Activated naive CD8-positive, alpha-beta T cell treated with anti-CD3 and anti-CD28 coated beads, Interleukin-2, amount 10 ng/mL, durations not matched to agents 7 days and 5 days (primary cell): ENCODE measurements at regions not wholly inside any gene's neighbourhood (a gene's known extent, or its start where the extent isn't known, plus 50 kb on each side); places are given as distances from the start of the nearest gene placed in this dataset.
"Not testable (repeated sequence)": the region's sequence is repeated elsewhere in the genome, so short reads cannot be mapped to it uniquely, and the experiment has no call there.

ENCODE experiments used
- ATAC-seq: fragments of 150-1000 bp; cut with Tn5 transposase; one replicate; pipeline ENCODE4 v1.10.0; 2021; ENCODE audit warnings: low read depth, moderate library complexity
- POLR2A ChIA-PET: fragments of 350-600 bp; sonication (Branson Sonifier 250); formaldehyde crosslinking; loops from one replicate; lab custom pipeline; 2021; ENCODE audit warnings: antibody characterized with exemption; lab: Charles Lee
- DNase-seq: peaks from one replicate; pipeline ENCODE4 v3.0.0; 2021
- H3K27ac Mint-ChIP-seq: one replicate; pipeline ENCODE4 v1.8.0; 2022; ENCODE audit warnings: mild to moderate bottlenecking, mixed read lengths
- H3K27me3 Mint-ChIP-seq: one replicate; pipeline ENCODE4 v1.8.0; 2022; ENCODE audit warnings: mild to moderate bottlenecking, moderate library complexity, mixed read lengths
- H3K36me3 Mint-ChIP-seq: one replicate; pipeline ENCODE4 v1.8.0; 2021; ENCODE audit warnings: mild to moderate bottlenecking, mixed read lengths
- H3K4me1 Mint-ChIP-seq: one replicate; pipeline ENCODE4 v1.8.0; 2021; ENCODE audit warnings: mixed read lengths
- H3K4me3 Mint-ChIP-seq: one replicate; pipeline ENCODE4 v1.8.0; 2022; ENCODE audit warnings: mild to moderate bottlenecking, moderate library complexity, mixed read lengths
- H3K9me3 Mint-ChIP-seq: one replicate; pipeline ENCODE4 v1.8.0; 2021; ENCODE audit warnings: mixed read lengths

DNA sequence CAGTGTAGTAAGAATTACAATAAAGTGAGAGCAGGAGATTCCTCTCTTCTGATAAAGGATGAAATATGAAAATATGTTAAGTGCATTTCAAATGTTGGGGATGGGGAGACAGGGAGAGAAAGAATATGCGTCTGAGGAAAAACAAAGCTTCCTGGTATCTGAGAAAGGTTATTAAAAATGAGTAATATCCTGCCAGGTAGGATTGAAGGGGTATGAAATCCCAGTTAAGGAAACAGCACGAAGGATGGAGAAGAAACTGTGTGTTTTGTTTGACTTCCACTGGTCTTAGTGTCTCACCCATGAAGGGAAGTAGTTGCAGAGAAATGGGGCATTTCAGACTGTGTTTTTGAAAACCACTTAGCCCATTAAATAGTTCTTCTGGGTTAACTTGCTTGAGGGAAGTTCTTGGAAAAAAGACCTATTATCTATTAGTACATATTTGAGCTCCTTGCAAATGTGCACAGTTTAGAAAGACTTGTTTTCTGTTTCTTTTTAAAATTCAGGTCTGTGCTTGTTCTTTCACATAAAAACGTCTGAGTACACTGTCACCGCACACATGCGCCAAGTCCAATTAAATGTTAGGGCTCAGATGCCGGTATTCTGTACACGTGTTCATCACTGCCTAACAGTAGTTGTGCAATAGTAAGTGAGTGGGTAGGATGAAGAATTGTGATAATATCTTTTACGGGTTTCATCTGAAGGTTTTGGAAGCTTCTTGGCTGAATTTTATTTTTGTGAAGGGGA is 196.1 kb upstream of the P2RY1 start:
- Mint-ChIP-seq H3K36me3 (no peaks in the 10 kb centered on the region), H3K4me1 (no peaks in the 10 kb centered on the region), H3K4me3 (no peak overlapping the region), H3K27me3 (peaks cover 2% of the 10 kb centered on the region), H3K9me3 (no peaks in the 10 kb centered on the region), H3K27ac (no peak overlapping the region)
- POLR2A ChIA-PET, result no interaction called here
- DNase-seq, result no peak
- ATAC-seq, result no peak

- Mint-ChIP-seq H3K36me3 (peaks cover 2% of the 10 kb centered on the region), H3K4me1 (no peaks in the 10 kb centered on the region), H3K9me3 (no peaks in the 10 kb centered on the region), H3K4me3 (no peak overlapping the region), H3K27ac (no peak overlapping the region), H3K27me3 (peaks cover 7% of the 10 kb centered on the region)
- POLR2A ChIA-PET, result no interaction called here
- no peak for DNase-seq
- no peak for ATAC-seq
Observed at GRCh38 chr3:152641198-152641597, 193.7 kb upstream of the P2RY1 start.

- POLR2A ChIA-PET, result no interaction called here
Observed at GRCh38 chr3:152642658-152643057, 192.3 kb upstream of the P2RY1 start.

DNA sequence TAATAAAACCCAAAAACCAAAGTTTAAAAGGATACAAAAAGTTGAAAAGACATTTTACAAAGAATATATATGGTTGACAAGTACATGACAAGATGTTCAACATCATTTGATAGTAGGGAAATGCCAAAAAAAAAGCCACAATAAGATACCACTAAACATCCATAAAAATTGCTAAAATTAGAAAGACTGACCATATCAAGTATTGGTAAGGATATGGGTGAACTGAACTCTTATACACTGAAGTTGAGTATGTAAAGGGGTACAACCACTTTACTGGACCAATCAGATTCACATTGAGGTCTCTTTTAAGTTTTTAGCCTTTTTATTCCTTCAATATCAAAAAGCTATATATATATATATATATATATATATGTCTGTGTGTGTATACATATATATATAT is 190.5 kb upstream of the P2RY1 start:
- no peaks in the 10 kb centered on the region for H3K9me3 Mint-ChIP-seq
- POLR2A ChIA-PET, result no interaction called here
- peaks cover 10% of the 10 kb centered on the region for H3K27me3 Mint-ChIP-seq
- no peak overlapping the region for H3K4me3 Mint-ChIP-seq
- ATAC-seq, result no peak
- no peaks in the 10 kb centered on the region for H3K4me1 Mint-ChIP-seq
- DNase-seq, result no peak
- peaks cover 2% of the 10 kb centered on the region for H3K36me3 Mint-ChIP-seq
- H3K27ac Mint-ChIP-seq, result no peak overlapping the region

More at GRCh38 chr3:152642658-152643057, 192.3 kb upstream of the P2RY1 start:
- peaks cover 2% of the 10 kb centered on the region for H3K36me3 Mint-ChIP-seq
- ATAC-seq (no peak), DNase-seq (no peak)
- no peaks in the 10 kb centered on the region for H3K9me3 Mint-ChIP-seq
- no peak overlapping the region for H3K27ac Mint-ChIP-seq
- H3K27me3 Mint-ChIP-seq, result peaks cover 7% of the 10 kb centered on the region
- H3K4me3 Mint-ChIP-seq, result no peak overlapping the region
- H3K4me1 Mint-ChIP-seq, result no peaks in the 10 kb centered on the region

- ATAC-seq, result no peak
Observed at GRCh38 chr3:152646004-152646403, 188.9 kb upstream of the P2RY1 start.

DNA sequence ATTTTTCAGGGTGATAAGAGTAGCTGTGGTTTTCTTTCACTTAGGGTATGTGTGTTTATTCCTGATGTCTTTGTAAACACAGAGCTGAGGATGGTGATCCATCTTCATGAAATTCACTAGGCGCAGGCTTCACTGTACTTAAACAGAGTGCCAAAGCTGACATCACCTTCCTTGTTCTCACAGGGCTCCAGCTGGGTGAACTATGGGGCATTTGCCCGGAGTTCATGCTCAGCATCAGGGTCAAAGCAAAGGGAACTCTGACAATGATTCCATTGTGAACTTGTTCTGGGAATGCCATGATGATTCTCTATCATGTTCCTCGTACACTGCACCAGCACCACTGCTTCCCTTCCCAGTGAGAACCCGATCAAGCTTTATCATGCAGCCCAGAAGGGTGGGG is 184.8 kb upstream of the P2RY1 start:
- Mint-ChIP-seq H3K4me3 (no peak overlapping the region), H3K9me3 (no peaks in the 10 kb centered on the region), H3K36me3 (peaks cover 2% of the 10 kb centered on the region), H3K27ac (no peak overlapping the region), H3K4me1 (no peaks in the 10 kb centered on the region), H3K27me3 (peaks cover 20% of the 10 kb centered on the region)
- ATAC-seq (no peak), DNase-seq (no peak)
- POLR2A ChIA-PET, result no interaction called here

More at GRCh38 chr3:152646004-152646403, 188.9 kb upstream of the P2RY1 start:
- Mint-ChIP-seq H3K4me3 (no peak overlapping the region), H3K27ac (no peak overlapping the region), H3K9me3 (no peaks in the 10 kb centered on the region), H3K4me1 (no peaks in the 10 kb centered on the region), H3K36me3 (peaks cover 2% of the 10 kb centered on the region), H3K27me3 (peaks cover 9% of the 10 kb centered on the region)
- no peak for DNase-seq
- POLR2A ChIA-PET, result no interaction called here

DNA sequence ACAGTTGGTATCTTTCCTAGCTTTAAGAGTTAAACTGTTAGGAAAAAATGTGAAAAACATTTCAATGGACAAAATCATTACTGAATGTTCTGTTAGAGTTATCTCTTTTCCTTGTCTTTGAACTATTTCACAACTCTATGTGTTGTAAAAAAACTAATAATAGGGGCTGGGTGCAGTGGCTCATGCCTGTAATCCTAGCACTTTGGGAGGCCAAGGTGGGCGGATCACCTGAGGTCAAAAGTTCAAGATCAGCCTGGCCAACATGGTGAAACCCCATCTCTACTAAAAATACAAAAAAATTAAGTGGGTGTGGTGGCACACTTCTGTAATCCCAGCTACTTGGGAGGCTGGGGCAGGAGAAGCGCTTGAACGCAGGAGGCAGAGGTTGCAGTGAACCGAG is 184.0 kb upstream of the P2RY1 start:
- not testable (repeated sequence) for DNase-seq

DNA sequence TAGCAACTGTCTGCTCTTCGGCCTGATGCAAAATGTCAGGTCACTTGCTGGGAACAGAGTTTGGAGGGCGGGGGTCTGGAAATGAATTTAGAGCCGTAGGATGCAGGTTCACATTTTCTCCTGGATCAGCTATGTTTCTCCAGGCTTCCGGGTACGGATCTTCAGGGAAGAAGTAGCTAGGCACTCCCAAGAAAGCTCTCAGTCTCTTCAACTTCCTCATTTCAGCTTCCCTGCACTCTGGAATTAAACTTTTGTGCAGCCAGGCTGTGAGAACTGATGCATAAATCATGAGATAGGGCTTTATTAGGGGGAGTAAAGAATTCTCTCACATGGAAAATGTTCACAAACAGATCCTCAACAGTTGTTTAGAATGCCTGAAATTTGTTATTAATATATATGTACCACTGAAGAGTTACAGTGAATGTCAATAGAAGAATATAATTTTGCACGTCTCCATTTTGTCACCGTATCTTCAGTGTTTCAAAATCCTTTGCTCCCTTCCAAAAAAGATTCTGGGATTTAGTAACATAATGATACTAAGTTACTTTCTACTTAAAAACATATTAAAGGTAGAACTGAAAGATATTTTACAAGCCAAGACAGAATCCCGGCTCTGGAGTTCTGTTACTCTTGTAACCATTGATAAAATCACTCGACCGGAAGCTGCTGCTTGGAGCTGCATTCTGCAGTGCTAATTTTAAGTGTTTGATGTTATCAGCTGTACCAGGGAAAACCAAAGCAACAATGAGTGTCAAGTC is 178.5 kb upstream of the P2RY1 start:
- Mint-ChIP-seq H3K4me3 (no peak overlapping the region), H3K9me3 (peaks cover 7% of the 10 kb centered on the region), H3K27me3 (peaks cover 16% of the 10 kb centered on the region), H3K27ac (no peak overlapping the region), H3K36me3 (no peaks in the 10 kb centered on the region), H3K4me1 (peaks cover 8% of the 10 kb centered on the region)
- DNase-seq, result no peak
- POLR2A ChIA-PET, result no interaction called here
- peak; percentile 50 for ATAC-seq

More for the DNA sequence above, 184.0 kb upstream of the P2RY1 start:
- H3K4me1 Mint-ChIP-seq, H3K36me3 Mint-ChIP-seq, H3K4me3 Mint-ChIP-seq, H3K9me3 Mint-ChIP-seq, ATAC-seq, POLR2A ChIA-PET, H3K27ac Mint-ChIP-seq: not testable (repeated sequence)
- peaks cover 20% of the 10 kb centered on the region for H3K27me3 Mint-ChIP-seq

GRCh38 chr3:152656972-152657355 is 178.0 kb upstream of the P2RY1 start:
- no peak overlapping the region for H3K27ac Mint-ChIP-seq
- DNase-seq (no peak), ATAC-seq (no peak)
- POLR2A ChIA-PET, result no interaction called here
- peaks cover 9% of the 10 kb centered on the region for H3K9me3 Mint-ChIP-seq
- peaks cover 8% of the 10 kb centered on the region for H3K4me1 Mint-ChIP-seq
- H3K27me3 Mint-ChIP-seq, result peaks cover 15% of the 10 kb centered on the region
- no peak overlapping the region for H3K4me3 Mint-ChIP-seq
- no peaks in the 10 kb centered on the region for H3K36me3 Mint-ChIP-seq

DNA sequence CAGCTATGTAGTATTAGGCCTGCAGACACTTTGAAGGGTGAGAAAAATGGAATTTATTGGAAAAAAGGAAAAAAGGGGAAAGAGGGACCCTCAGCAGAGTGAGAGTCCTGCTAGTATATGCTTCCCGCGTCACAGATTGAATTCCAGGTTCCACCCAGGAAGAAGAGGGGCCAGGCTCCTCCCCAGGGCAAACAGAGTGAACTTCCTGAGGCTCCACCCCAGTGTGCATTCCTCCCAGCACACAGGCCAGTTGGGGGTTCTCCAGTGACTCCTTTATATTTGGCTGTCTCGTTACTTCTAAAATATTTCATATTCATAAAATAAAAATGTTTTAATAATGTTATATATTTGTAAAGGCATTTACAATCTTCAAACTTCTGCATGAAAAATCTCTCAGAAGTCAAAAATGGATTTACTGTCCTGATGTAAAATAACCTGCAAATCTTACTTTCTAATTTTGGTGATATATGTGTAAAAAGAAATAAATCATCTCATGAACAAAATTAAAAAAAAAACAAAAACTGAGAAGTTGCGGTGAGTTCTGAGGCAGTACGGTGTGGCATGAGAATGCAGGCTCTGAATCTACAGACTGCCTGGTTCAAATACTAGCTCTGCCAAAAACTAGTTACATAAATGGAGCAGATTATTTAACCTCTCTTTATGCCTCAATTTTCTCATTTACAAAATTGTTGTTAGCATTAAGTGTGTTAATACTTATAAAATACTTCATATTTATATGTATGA is 175.8 kb upstream of the P2RY1 start:
- Mint-ChIP-seq H3K9me3 (peaks cover 9% of the 10 kb centered on the region), H3K27ac (no peak overlapping the region), H3K4me1 (peaks cover 8% of the 10 kb centered on the region), H3K4me3 (no peak overlapping the region), H3K36me3 (no peaks in the 10 kb centered on the region), H3K27me3 (peaks cover 12% of the 10 kb centered on the region)
- DNase-seq (no peak), ATAC-seq (no peak)
- POLR2A ChIA-PET, result no interaction called here

- DNase-seq, result no peak
Observed at GRCh38 chr3:152662157-152662556, 172.8 kb upstream of the P2RY1 start.

DNA sequence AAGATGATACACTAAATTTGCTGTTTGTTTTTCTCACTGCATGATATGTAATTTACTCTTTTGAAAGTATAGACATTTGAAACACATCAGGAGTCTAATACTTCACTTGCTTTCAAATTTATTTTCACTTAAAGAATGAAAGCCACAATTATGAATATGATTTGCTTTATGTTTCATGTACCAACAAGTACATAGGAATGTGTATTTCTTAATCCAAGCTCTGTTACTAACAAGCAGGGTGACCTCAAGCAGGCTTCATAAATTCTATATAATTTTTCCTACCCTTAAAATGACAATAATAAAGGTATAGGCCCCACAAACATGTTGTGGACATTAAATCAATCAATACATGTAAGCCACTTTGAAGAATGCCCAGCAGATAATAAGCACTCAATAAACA is 170.2 kb upstream of the P2RY1 start:
- H3K36me3 Mint-ChIP-seq, result no peaks in the 10 kb centered on the region
- peaks cover 9% of the 10 kb centered on the region for H3K9me3 Mint-ChIP-seq
- H3K4me3 Mint-ChIP-seq, result no peak overlapping the region
- H3K27me3 Mint-ChIP-seq, result peaks cover 2% of the 10 kb centered on the region
- H3K4me1 Mint-ChIP-seq, result peaks cover 4% of the 10 kb centered on the region
- POLR2A ChIA-PET, result no interaction called here
- ATAC-seq (no peak), DNase-seq (no peak)
- no peak overlapping the region for H3K27ac Mint-ChIP-seq

More at GRCh38 chr3:152662157-152662556, 172.8 kb upstream of the P2RY1 start:
- Mint-ChIP-seq H3K4me1 (peaks cover 5% of the 10 kb centered on the region), H3K27me3 (peaks cover 2% of the 10 kb centered on the region), H3K36me3 (no peaks in the 10 kb centered on the region), H3K4me3 (no peak overlapping the region), H3K27ac (no peak overlapping the region), H3K9me3 (peaks cover 9% of the 10 kb centered on the region)
- POLR2A ChIA-PET, result no interaction called here
- ATAC-seq, result no peak

DNA sequence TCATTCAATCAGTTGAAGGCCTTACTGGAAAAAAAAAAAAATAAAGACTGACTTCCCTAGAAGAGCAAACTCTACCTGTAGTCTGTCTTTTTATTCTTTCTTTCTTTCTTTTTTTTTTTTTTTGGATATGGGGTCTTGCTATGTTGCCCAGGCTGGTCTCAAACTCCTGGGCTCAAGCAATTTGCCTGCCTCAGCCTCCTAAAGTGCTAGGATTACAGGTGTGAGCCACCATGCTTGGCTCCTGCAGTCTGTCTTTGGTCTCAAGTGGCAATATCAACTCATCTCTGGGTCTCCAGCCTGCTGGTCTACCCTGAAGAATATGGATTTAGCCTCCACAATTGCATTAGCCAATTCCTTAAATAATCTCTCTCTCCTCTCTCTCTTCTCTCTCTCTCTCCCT is 167.7 kb upstream of the P2RY1 start:
- Mint-ChIP-seq H3K36me3 (no peaks in the 10 kb centered on the region), H3K27me3 (peaks cover 8% of the 10 kb centered on the region), H3K4me1 (peaks cover 4% of the 10 kb centered on the region), H3K27ac (no peak overlapping the region), H3K4me3 (no peak overlapping the region), H3K9me3 (no peaks in the 10 kb centered on the region)
- DNase-seq (no peak), ATAC-seq (no peak)
- POLR2A ChIA-PET, result no interaction called here
